CD4-positive, alpha-beta T cell treated with Interleukin-17A for 1 hour (primary cell): ENCODE measurements at regions not wholly inside any gene's neighbourhood (a gene's known extent, or its start where the extent isn't known, plus 50 kb on each side); places are given as distances from the start of the nearest gene placed in this dataset.

Experiments
- DNase-seq: peaks from one replicate; pipeline ENCODE4 v3.0.0-alpha.2; 2020

DNA sequence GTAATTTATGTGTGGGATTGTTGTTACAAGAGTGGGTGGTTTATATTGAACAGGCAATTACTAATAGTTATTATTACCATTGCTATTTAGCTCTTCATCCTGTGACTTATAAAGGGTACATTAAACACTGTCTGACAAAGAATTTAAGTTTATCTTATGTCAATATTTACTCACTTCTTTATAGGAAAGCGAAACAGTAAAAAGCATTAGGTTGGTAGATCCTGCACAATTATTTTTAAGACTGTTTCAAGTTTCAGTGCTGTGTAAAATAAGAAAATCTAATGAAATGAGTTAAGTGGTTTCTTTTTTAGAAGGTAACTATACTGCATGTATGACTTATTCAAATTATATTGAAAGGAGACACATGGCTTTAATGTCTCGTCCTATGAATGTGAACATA is 135.8 kb upstream of the MAP3K7 start:
- no peak for DNase-seq

DNA sequence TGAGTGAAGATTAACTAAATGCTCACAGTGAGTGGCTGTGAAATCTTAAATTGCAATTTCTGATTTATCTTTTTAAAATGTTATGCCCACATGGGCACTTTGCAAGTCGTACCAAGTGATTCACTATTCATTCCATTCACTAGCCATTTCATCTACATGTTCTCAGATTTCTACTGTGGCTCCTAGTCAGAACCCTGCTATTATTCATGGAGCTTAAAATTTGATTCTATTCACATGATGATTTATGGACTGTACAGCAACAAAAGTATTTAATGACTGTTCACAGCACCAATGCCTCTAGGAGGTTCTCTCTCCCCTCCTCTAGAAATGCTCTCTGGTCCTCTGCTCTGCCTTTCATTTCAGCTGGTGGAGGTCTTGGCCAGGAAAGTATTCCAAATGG is 133.5 kb upstream of the MAP3K7 start:
- DNase-seq = no peak

DNA sequence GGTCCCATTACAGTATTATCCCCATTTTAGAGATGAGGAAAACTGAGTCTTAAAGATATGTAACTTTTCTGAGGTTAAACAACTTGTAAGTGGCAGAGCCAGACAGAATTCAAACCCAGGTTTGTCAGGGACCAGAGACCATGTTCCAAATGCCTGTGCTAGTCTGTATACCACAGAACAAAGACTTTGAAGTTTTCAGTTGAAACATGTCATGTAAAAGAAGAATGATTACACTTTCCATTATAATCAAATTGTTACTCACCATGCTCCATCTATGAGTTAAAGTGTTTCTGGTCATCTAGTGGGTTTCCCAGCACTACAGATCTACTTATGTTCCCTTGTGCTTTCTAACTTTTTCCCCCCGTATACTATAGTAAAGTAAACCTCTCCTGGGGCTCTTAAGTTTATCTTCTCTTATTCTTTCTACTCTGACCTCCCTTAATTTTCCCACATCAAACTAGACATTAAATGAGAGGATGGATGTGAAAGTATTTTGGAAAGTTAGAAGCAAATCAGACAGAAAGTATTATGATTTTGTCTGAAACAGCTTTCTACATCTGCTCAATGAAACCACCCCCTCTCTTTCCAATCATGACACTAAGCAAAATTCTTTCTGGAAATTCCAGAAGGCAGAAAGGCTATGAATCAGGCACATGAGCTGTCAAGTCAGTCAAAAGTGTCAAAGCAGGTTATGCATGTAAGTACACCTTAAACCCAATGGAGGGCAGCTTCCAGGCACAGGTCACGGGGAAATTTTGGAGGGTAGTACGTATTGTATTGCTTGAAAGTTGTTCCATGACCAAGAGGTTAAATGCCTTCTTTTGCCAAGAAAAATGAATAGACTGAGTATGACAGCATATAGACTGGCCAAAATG is 132.7 kb upstream of the MAP3K7 start:
- DNase-seq = no peak

DNA sequence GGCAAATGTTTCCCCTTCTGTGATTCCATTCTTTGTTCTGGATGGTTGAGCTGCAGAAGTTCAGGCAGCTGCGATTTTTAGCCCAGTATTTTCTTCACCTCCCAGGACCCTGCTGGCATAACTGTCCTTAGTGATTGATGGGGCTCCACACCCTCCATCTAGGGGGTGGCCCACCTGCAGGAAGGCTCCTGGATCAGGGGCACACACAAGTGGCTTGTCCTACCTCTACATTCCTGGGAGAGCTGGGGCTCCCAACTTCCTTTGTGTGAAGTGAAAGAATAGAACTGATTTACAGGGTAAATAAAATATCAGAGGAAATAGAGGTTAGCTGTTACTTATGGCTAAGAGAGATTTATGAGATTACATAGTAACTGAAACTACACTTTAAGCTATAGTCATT is 129.5 kb upstream of the MAP3K7 start:
- DNase-seq = no peak

DNA sequence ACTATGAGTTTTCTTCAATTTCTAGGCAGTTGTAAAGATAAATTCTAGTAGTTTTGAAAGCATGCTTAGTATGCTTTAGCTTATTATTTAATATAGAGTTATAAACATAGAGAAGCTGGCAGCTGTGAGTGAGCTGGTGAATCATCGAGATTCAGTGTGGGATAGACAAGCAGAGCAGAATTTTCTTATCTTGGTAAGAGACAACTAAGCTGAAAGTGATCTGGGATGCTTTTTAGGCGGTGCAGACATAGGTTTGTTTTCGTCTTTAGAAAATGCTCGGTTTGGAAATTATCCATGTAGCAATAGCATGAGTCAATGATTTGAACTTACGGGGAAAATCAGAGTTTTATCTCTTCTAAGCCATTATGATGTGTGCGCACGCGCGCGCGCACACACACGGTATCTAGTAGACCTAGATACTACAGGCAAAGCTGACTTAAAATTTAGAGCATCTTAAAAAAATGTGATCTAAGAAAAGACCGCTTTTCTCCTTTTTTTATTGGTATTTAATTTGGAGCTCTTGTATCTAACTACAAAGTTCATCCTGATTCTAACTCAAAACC is 128.3 kb upstream of the MAP3K7 start:
- no peak for DNase-seq

DNA sequence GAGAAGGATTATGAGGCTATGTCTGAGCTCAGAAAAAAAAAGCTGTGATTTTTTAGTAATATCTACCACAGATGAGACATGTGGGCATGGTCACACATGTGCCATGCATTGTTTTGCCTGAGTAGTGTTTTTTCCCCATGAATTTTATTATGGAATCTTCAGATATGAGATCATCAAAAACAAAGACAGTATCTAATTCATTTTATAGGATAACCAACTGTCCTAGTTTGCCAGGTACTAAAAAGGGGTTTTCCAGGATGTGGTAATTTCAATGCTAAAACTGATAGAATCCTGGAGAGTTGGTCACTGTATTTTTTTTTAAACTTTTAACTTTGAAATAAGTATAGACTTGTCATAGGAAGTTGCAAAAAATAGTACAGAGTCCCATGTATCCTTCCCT is 127.4 kb upstream of the MAP3K7 start:
- DNase-seq = no peak

DNA sequence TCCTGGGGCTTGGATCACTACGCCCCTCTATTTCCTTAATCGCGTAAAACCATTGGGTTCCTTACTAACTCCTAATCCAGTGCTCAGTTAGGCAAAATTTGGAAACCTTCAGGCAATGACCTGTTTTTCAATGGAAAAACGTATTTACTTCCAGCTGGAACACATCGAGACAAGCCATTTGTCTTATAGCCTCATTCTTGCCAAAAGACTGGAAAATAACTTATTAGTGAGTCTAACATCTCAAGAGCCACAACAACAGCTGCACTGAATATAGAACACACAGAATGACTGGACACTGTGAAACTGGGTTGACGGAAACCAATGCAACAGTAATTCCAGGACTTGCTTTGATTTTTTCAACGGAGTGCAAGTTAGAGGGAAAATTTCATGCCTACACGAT is 125.2 kb upstream of the MAP3K7 start:
- DNase-seq = no peak

DNA sequence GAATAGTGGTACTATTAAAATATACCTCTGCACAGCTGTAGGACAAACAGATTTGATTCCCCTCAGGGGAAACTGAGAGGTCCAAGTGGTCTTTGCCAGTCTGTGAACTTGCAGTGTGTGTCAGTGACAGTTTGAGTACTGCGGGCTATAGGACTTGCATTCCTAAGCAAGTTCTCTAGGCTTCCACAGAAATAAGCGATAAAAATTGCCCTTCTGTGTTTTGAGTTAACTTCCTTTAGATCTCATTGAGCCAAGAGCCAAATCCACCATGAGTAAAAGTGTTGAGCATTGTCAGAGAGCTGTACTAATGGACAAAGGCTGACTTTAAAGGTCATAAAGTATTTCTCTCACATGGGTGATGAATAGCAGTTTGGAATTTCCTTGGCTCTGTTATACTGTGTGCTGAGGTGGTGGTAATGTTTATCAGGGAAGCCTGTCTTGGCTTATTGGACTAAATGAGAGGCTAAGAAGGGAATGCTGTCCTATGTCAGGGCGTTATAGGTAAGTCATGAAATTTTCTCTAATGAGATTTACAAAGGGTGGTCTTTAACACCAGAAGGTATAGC is 122.6 kb upstream of the MAP3K7 start:
- no peak for DNase-seq

DNA sequence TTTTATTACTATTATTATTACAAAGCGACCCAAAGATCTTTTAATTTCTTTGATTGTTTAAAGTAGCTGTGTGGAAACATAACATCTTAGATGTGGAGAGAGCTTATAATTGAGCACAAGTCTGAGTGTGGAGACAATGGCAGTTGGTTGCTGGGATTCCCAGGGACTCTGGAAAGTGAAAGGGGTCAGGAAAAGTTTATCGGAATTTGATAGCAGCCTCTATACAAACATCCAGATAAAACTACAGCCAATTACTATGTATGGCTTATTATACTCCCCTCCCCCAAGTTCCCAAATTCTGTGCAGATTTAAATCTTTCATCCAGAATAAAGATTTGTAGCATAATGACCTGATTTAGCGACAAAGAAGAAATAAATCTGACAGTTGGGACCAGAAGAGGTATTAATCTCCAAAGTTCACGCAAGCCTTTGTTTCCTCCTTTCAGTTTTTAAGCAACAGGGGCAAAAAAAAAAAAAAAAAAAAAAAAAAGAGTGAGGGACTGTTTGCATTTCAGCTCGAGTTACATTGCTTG is 121.4 kb upstream of the MAP3K7 start:
- DNase-seq = no peak

DNA sequence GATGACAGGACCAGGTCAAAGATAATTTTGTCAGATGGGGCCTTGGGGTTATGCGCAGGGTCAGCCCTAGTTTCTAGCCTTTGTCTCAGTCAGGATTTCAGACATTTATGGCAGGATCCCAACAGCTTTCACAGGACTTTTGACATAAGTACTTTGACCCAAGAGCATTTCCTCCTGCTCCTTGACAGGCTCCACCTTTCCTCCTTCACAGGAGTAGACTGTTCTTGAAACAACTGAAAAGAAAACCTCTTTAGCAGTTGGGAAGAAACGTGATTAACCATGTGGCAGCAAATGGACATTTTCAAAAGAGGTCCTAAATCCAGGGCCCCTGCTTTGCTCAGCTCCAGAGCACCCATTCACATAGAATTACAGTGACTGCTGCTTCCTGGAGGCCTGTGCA is 120.4 kb upstream of the MAP3K7 start:
- DNase-seq = no peak

DNA sequence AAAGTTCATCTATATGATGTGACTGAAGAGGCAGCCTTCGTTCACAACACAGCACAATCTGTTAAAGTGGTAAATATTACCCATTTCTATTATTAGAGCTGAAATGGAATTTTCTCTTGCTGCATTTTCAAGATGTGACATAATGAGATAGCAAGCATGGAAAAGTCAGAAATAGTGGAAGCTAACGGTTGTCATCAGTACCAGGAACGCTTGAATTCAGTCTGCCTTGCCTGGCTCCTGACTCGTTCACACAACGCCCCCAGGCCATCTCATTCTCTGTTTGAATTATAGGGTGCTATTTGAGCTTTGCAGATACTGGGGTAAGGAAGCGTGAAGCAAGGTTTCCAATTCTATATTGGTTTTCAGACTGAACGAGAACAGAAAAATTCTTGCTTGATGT is 116.5 kb upstream of the MAP3K7 start:
- DNase-seq = no peak

DNA sequence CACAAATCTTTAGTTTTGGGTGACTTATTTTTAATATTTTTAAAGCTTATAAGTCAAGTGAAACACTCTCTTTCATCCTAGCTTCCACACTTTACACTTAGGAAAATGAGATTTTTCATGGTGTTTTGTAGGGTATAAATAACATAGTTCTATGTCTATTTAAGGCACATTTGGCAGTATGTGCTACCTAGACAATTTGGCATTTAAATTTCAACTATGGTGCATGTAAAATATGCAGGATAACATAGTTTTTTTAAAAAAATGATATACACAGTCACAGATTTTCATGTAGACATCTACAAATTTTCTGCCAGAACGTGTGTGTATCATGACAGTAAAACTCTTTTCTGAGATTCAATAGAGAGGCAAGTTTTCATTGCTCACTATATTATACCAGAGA is 115.1 kb upstream of the MAP3K7 start:
- DNase-seq = no peak

DNA sequence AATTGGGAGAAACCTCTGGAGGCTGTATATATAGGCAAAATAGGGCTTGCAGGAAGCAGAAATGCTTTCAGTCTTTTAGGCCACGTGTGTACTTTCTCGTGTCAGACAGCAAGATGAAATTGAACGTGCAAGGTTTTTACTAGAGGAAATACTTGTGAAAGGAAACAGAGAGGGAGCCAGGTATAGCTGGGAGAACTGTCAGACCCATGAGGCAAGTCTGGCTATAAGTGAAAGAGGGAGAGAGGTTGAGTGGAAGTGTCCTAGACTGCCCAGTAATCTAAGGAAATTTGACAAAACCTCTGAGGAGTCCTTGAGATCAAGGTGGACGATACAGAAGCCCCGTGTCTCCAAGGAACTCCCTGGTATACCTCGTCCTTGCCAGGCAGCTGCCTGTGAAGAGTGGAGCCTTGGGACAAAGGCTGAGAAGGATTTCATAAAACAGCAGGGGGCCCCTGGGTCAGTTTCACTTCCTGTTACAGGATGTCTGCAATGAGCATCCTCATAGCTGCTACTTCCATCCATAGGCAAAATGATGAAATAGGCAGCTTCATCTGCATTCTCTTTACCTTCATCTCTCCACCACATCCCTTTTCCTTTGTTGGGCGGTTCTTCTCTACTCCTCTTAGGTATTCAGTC is 114.4 kb upstream of the MAP3K7 start:
- DNase-seq = no peak

DNA sequence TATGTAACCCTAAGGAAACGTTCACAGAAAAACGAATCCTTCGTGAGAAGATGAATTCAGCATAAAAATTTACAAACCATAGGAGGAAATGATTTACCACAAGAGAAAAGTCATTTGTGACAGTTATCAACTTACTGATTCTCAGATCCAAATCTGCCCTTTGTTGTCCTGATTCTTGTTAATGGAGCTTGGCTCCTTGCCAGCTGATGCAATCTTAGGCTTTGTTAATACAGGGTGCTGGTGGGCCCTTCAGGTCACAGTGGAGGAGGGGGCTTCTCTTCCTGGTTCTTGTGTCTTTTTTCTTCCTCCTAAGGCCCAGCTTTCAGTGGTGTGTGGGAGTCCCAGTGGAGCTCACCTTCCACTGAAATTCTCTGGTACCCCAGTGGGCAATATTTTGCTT is 108.4 kb upstream of the MAP3K7 start:
- DNase-seq = no peak

DNA sequence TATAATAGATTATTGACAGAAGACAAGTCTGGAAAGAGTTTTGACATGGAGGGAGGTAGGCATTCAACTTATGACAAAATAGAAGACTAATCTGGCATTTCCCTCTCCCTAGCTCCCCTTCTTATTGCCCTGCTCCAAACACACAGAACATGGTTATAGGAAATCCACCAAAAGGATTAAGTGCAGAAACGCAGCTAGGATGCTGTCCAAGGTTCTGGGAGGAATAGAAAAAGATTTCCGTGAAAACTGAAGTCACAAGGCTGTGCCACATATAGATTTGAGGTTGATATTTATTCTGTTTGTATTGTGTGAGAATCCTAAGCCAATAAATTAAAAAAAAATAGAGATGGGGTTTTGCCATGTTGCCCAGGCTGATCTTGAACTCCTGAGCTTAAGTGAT is 107.9 kb upstream of the MAP3K7 start:
- DNase-seq = no peak

DNA sequence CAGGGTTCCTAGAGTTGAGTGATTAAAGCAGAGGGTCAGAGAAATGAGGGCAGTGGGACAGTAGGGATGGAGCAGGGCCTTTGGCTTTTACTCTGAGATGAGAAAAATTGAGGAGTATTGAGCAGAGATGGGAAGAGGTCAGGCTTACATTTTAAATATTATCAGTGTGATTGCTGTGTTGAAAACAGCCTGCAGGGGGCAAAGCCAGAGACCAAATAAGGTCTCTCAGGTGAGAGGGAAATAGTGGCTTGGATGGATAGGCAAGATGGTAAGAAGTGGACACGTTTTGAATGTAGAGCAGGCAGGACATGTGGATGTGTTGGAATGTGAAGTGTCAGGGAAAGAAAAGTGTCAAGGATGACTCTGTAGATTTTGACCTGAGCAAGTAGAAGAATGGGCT is 105.0 kb upstream of the MAP3K7 start:
- DNase-seq = no peak

DNA sequence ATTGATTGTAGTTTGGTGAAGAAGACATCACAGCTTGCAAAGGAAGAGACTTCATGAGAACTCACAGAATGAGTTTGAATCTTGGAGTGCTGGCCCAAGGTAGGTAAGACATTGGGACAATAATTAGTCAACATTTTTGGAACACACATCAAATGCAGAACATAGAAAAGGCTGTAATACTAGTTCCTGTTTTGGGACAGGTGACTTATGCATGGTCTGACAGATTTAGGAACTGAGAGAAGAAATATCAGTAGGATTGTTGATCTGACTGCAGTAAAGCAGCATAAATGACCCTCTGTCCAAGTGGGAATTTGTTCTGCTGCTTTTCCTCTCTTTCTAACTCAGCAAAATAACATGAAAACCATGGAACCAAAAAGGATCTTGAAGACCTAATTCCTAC is 102.3 kb upstream of the MAP3K7 start:
- no peak for DNase-seq

DNA sequence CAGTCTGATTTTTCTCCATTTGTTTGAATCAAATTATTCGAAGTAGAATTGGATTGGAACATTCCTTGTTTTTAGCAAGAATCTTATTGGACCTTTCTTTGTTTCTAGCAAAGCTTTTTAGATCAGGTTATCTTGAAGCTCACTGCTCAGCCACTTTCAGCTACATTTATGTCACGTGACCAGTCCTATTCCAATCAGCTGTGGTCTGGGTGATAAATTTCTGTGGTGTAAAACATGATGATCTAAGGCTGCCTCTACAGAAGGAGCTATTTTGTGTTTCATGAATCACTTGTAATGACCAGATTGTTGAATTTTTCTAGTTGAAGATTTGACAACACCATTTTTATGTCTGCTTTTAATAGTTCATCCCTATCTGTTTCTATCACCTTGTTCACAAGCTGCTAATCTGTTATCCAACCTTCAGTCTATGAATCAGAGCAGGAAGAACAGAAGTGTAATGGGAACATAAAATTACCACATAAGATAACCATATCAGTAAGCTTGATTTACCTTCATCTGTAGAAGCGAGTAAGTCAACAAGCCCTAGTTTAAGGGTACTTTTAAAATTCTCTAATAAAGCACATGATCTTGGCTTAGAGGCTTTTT is 101.0 kb upstream of the MAP3K7 start:
- DNase-seq = no peak

DNA sequence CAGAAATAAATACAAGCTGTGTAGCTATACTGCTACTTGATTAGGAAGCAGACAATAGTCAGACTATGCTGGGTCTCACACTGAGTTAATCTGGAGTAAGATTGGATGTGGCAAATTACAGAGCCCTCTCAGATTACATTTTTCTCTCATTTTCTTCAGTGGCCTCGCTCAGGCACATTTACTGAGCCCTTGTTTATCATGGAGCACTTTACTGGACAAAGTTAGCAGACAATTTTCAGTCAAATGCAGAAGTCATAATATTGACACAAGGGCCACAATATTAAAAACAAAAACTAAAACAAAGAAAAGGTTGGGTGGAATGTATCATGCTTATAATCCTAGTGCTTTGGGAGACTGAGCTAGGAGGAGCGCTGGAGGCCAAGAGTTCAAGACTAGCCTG is 95.0 kb upstream of the MAP3K7 start:
- no peak for DNase-seq

DNA sequence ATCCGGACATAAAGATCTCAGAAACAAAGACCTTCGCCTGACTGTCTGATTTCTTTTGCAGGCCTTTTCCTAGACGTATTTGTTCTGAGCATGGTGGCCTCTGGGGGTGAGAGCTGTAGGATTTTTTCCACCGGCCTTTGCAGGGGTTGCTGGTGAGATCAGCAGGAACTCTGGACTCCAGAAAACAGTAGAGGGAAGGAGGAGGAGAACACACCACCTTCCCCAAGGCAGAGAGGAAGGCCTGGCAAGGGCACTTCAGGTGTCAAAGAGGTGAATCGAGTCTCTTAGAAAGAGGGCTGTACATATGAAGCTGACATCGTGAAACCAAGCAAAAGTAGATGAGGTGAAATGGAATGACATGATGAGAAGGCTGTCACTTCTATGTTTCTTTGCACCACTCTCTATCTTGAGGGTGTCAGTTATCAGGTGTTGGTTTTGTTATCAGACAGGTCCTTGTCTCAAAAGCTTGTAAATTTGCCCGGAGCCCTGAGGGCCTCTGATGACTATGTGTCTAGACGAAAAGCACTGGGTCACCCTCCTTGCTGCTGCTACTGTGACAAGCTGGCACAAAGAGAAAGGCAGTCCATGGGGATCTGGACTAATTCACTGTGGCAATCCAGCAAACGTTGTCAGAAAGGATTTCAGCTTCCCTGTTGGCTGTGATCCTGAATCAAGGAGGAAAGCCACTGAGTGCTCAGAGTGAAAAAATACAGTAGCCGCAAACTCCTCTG is 91.3 kb upstream of the MAP3K7 start:
- no peak for DNase-seq

DNA sequence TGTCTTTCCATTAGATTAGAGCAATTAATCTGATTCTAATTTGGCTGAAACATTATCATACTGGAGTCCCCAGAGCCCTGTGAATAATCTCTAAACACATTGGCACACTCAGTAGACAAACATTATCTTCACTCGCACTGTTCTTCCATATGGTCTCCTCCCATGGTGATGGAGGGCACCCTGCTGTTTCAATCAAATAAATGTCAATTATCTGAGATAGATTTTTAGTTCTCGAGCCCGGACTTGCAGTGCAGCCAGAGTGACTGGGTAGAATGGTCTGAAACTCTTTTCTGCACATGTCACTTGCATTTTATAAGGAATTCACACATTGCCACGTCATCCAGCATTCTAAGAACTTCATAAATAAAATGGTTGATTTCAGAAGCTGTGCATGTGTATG is 90.6 kb upstream of the MAP3K7 start:
- DNase-seq = no peak

DNA sequence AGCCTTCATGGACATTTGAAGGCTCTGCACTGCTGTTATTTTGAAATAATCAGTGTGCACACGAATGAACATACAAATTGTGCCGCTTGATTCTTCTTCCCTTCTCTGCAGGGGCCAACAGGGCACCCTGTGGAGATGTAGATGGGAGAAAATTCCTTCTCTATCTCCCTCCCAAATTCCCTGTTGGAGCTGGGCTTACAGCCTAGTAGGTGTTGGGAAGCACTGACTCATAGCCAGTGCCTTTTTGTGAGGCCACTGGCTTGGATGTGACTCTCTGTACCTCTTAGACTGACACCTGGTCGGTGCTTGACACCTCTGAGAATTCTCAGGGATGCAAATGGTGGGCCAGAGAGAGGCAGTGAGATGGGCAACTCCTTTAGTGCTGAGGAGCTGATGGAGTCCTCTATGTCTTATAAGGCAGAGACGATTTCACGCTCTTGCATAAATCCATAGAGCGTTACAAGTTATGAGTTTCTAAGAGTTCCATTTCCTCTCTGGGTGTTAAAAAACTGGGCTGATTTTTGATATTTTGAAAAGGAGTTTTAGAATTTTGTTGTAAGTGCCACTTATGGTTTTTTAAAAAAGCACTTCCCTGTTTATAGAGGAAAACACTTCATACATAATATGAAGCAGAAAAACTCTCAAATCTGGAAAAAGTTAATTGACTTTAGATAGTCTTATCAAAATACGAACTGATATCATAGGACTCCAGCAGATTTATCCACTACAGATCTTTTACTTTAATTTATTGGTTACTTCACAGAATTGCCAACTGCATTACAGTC is 89.8 kb upstream of the MAP3K7 start:
- DNase-seq = no peak
